ENCODE measurements at regions not wholly inside any gene's neighbourhood (a gene's known extent, or its start where the extent isn't known, plus 50 kb on each side); places are given as distances from the start of the nearest gene placed in this dataset.

- no peak for TF ChIP-seq POLR2A (IDR thresholded peaks at IDR 0.05; ENCODE audit: low read depth, low read length)
- TF ChIP-seq, protein P1, sequence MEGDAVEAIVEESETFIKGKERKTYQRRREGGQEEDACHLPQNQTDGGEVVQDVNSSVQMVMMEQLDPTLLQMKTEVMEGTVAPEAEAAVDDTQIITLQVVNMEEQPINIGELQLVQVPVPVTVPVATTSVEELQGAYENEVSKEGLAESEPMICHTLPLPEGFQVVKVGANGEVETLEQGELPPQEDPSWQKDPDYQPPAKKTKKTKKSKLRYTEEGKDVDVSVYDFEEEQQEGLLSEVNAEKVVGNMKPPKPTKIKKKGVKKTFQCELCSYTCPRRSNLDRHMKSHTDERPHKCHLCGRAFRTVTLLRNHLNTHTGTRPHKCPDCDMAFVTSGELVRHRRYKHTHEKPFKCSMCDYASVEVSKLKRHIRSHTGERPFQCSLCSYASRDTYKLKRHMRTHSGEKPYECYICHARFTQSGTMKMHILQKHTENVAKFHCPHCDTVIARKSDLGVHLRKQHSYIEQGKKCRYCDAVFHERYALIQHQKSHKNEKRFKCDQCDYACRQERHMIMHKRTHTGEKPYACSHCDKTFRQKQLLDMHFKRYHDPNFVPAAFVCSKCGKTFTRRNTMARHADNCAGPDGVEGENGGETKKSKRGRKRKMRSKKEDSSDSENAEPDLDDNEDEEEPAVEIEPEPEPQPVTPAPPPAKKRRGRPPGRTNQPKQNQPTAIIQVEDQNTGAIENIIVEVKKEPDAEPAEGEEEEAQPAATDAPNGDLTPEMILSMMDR (IDR thresholded peaks at IDR 0.05; ENCODE audit: extremely low read depth in 1 of 2, insufficient read depth in 1 of 2, low read depth in 1 of 2, low read length in 2 of 2) = no peak
- TF ChIP-seq, protein P2, sequence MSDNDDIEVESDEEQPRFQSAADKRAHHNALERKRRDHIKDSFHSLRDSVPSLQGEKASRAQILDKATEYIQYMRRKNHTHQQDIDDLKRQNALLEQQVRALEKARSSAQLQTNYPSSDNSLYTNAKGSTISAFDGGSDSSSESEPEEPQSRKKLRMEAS (IDR thresholded peaks at IDR 0.05; ENCODE audit: insufficient read depth, insufficient read length) = no peak
- TF ChIP-seq POLR2AphosphoS5 (IDR thresholded peaks at IDR 0.05; ENCODE audit: insufficient read depth, low read depth, low read length) = no peak
- no peak for TF ChIP-seq MYC (IDR thresholded peaks at IDR 0.05; ENCODE audit: low read depth, low read length)
- TF ChIP-seq GATA2 (IDR thresholded peaks at IDR 0.05; ENCODE audit: insufficient read depth, insufficient read length, low read depth, low read length) = no peak
- TF ChIP-seq EZH2 (IDR thresholded peaks at IDR 0.05; ENCODE audit: borderline replicate concordance, low read depth, low read length, severe bottlenecking) = no peak
Measured at GRCh38 chrX:88881536-88881935, 134.5 kb downstream of the CPXCR1 start.
